Liver (tissue), 8 donors: ENCODE measurements at regions not wholly inside any gene's neighbourhood (a gene's known extent, or its start where the extent isn't known, plus 50 kb on each side); places are given as distances from the start of the nearest gene placed in this dataset.

Source experiments
- DNase-seq: peaks from one replicate; pipeline ENCODE4 v3.0.0-alpha.2; 2017; ENCODE audit warnings: low spot score
- H3K27ac ChIP-seq, 2 donors: one replicate each; pipeline ENCODE4 v1.7.0; 2013; ENCODE audit warnings: inconsistent platforms in 2 of 2, low read length in 2 of 2, control low read depth in 1 of 2, low read depth in 1 of 2, mild to moderate bottlenecking in 1 of 2
- H3K27me3 ChIP-seq, 4 donors: one replicate each; pipeline versions ENCODE4 v1.6.1 to v1.7.0; 2013; ENCODE audit warnings: low read length in 3 of 4, inconsistent platforms in 1 of 4, mild to moderate bottlenecking in 1 of 4, moderate library complexity in 1 of 4; ENCODE audit not compliant: control insufficient read depth in 4 of 4, insufficient read depth in 4 of 4
- H3K36me3 ChIP-seq, 4 donors: one replicate each; pipeline versions ENCODE4 v1.6.1 to v1.7.0; 2013; ENCODE audit warnings: low read length in 3 of 4, mild to moderate bottlenecking in 3 of 4, low read depth in 1 of 4, moderate library complexity in 1 of 4; ENCODE audit not compliant: control insufficient read depth in 4 of 4, insufficient read depth in 3 of 4
- H3K4me1 ChIP-seq, 4 donors: one replicate each; pipeline versions ENCODE4 v1.6.1 to v1.7.0; 2013; ENCODE audit warnings: low read length in 3 of 4, mild to moderate bottlenecking in 3 of 4, moderate library complexity in 1 of 4; ENCODE audit not compliant: control insufficient read depth in 4 of 4, insufficient read depth in 4 of 4
- H3K4me3 ChIP-seq, 3 donors: one replicate each; pipeline versions ENCODE4 v1.6.1 to v1.7.0; 2013; ENCODE audit warnings: low read length in 3 of 3, control low read depth in 1 of 3, low read depth in 1 of 3, mild to moderate bottlenecking in 1 of 3
- H3K9ac ChIP-seq, 2 donors: one replicate each; pipeline ENCODE4 v1.7.0; 2013; ENCODE audit warnings: low read length in 2 of 2, mild to moderate bottlenecking in 2 of 2, moderate library complexity in 2 of 2, control low read depth in 1 of 2, low read depth in 1 of 2
- H3K9me3 ChIP-seq, 4 donors: one replicate each; pipeline versions ENCODE4 v1.6.1 to v1.7.0; 2013; ENCODE audit warnings: low read length in 3 of 4; ENCODE audit not compliant: control insufficient read depth in 4 of 4
- CTCF ChIP-seq: fragments of 150-350 bp; IDR thresholded peaks from 2 replicates; pipeline ENCODE4 v1.5.1; 2017; ENCODE audit warnings: improper control_type of control experiment, low read depth, low read length; ENCODE audit not compliant: missing input control
- EGR1 ChIP-seq, 2 donors: IDR thresholded peaks; 2 replicates each; pipeline ENCODE4 v1.6.1; 2016 to 2018; ENCODE audit warnings: antibody characterized with exemption in 2 of 2, low read depth in 2 of 2
- FOXA1 ChIP-seq: IDR thresholded peaks from 2 replicates; pipeline ENCODE4 v1.6.1; 2016; ENCODE audit warnings: antibody characterized with exemption
- FOXA2 ChIP-seq: IDR thresholded peaks from 2 replicates; pipeline ENCODE4 v1.6.1; 2016; ENCODE audit warnings: antibody characterized with exemption
- GABPA ChIP-seq, 2 donors: IDR thresholded peaks in 1 of 2; conservative IDR thresholded peaks in 1 of 2; 2 replicates each; pipeline ENCODE4 v1.6.1; 2016; ENCODE audit warnings: antibody characterized with exemption in 2 of 2, mild to moderate bottlenecking in 1 of 2, moderate library complexity in 1 of 2
- HNF4A ChIP-seq, 2 donors: conservative IDR thresholded peaks; 2 replicates each; pipeline ENCODE4 v1.6.1; 2016; ENCODE audit warnings: antibody characterized with exemption in 2 of 2, mild to moderate bottlenecking in 2 of 2
- HNF4G ChIP-seq: IDR thresholded peaks from 2 replicates; pipeline ENCODE4 v1.6.1; 2016; ENCODE audit warnings: antibody characterized with exemption
- JUND ChIP-seq, 2 donors: IDR thresholded peaks; 2 replicates each; pipeline ENCODE4 v1.6.1; 2016; ENCODE audit warnings: antibody characterized with exemption in 2 of 2
- MAX ChIP-seq: IDR thresholded peaks from 2 replicates; pipeline ENCODE4 v1.6.1; 2016; ENCODE audit warnings: antibody characterized with exemption
- NR2F2 ChIP-seq: IDR thresholded peaks from 2 replicates; pipeline ENCODE4 v1.6.1; 2016; ENCODE audit warnings: antibody characterized with exemption
- RAD21 ChIP-seq, 2 donors: IDR thresholded peaks; 2 replicates each; pipeline ENCODE4 v1.6.1; 2016; ENCODE audit warnings: antibody characterized with exemption in 2 of 2, mild to moderate bottlenecking in 2 of 2
- REST ChIP-seq: IDR thresholded peaks from 2 replicates; pipeline ENCODE4 v1.6.1; 2016; ENCODE audit warnings: antibody characterized with exemption, mild to moderate bottlenecking
- RXRA ChIP-seq, 2 donors: IDR thresholded peaks; 2 replicates each; pipeline ENCODE4 v1.6.1; 2017 to 2018; ENCODE audit warnings: antibody characterized with exemption in 2 of 2, mild to moderate bottlenecking in 1 of 2
- SP1 ChIP-seq: IDR thresholded peaks from 2 replicates; pipeline ENCODE4 v1.6.1; 2018; ENCODE audit warnings: antibody characterized with exemption, mild to moderate bottlenecking
- TAF1 ChIP-seq: conservative IDR thresholded peaks from 2 replicates; pipeline ENCODE4 v1.6.1; 2016; ENCODE audit warnings: antibody characterized with exemption, mild to moderate bottlenecking
- YY1 ChIP-seq: IDR thresholded peaks from 2 replicates; pipeline ENCODE4 v1.6.1; 2016; ENCODE audit warnings: antibody characterized with exemption, mild to moderate bottlenecking
- ZBTB33 ChIP-seq: IDR thresholded peaks from 2 replicates; pipeline ENCODE4 v1.6.1; 2016; ENCODE audit warnings: antibody characterized with exemption
- WGBS: extraction: QIAGEN DNeasy Blood & Tissue Kit; methylation state at CpG from one replicate; pipeline ENCODE4 v1.1.7; 2013; 5-methylcytosine and 5-hydroxymethylcytosine counted together
- TF ChIP-seq, protein P1 (sequence below): IDR thresholded peaks from 2 replicates; pipeline ENCODE4 v1.6.1; 2016; ENCODE audit warnings: antibody characterized with exemption
- donor health status: healthy.
- donor health status: healthy.
- donor health status: healthy.
- donor health status: healthy.
- donor health status: healthy.

DNA sequence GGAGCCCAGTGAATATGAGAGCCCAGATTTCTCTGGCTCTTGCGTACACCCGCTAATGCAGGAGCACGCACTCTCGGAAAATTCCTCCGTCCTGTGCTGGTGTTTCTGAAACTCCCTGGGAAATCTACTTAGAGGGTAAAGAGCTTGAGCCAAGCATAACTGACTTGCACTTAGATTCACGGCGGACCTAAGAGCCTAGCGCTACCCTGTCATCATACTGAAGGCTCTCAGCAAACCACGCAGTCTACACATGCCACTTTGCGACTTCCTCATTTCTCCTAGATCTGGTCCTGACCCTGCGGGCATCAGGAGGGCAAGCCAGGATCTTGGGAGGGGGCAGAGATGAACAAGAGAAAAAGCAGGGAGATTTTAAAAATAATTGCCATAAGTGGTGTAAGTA is 324.7 kb downstream of the CD83 start:
- H3K9ac ChIP-seq: no peak overlapping the region
- no peaks in the 10 kb centered on the region for H3K27me3 ChIP-seq
- DNase-seq: no peak
- TF ChIP-seq NR2F2 (no peak), TAF1 (no peak), MAX (no peak), FOXA1 (no peak), GABPA (IDR thresholded peaks at IDR 0.05 in 1 of 2, conservative IDR thresholded peaks at IDR 0.05 in 1 of 2) (no peak), REST (no peak), ZBTB33 (no peak), EGR1 (IDR thresholded peaks at IDR 0.05; ENCODE audit: low read depth in 2 of 2) (no peak), HNF4A (conservative IDR thresholded peaks at IDR 0.05) (no peak), RAD21 (IDR thresholded peaks at IDR 0.05) (no peak), YY1 (no peak), SP1 (no peak), CTCF (no peak), HNF4G (no peak), FOXA2 (no peak), JUND (IDR thresholded peaks at IDR 0.05) (no peak), RXRA (IDR thresholded peaks at IDR 0.05) (no peak)
- TF ChIP-seq, protein P1, sequence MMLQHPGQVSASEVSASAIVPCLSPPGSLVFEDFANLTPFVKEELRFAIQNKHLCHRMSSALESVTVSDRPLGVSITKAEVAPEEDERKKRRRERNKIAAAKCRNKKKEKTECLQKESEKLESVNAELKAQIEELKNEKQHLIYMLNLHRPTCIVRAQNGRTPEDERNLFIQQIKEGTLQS: no peak
- no peaks in the 10 kb centered on the region for H3K4me1 ChIP-seq
- WGBS: 88% methylated on average over 11 of the region's 11 CpGs
- H3K27ac ChIP-seq: no peak overlapping the region
- no peak overlapping the region for H3K4me3 ChIP-seq
- no peaks in the 10 kb centered on the region for H3K9me3 ChIP-seq
- no peaks in the 10 kb centered on the region for H3K36me3 ChIP-seq
